Naive thymus-derived CD8-positive, alpha-beta T cell (primary cell): ENCODE measurements at regions not wholly inside any gene's neighbourhood (a gene's known extent, or its start where the extent isn't known, plus 50 kb on each side); places are given as distances from the start of the nearest gene placed in this dataset.
"Not testable (repeated sequence)": the region's sequence is repeated elsewhere in the genome, so short reads cannot be mapped to it uniquely, and the experiment has no call there.

Experiments
- ATAC-seq, 2 donors: fragments of 150-1000 bp; cut with Tn5 transposase in 1 of 2; sonication (Bioruptor Pico), chemical (Tn5 transposase) in 1 of 2; 1 replicate in 1 of 2; 2 replicates in 1 of 2; pipeline ENCODE4 v1.10.0; 2021; ENCODE audit warnings: mild to moderate bottlenecking in 2 of 2, moderate library complexity in 2 of 2
- POLR2A ChIA-PET: fragments of 350-600 bp; sonication (Branson Sonifier 250); formaldehyde crosslinking; loops from one replicate; lab custom pipeline; 2021; ENCODE audit warnings: antibody characterized with exemption; lab: Charles Lee
- DNase-seq, 10 donors: peaks; one replicate each; pipeline versions ENCODE4 v3.0.0 to v3.0.0-alpha.2; 2020 to 2022
- H3K27ac Mint-ChIP-seq, 10 donors: one replicate each; pipeline ENCODE4 v1.8.0; 2020 to 2022; ENCODE audit warnings: mild to moderate bottlenecking in 10 of 10, mixed read lengths in 10 of 10, moderate library complexity in 4 of 10, inconsistent platforms in 1 of 10
- H3K27me3 Mint-ChIP-seq, 5 donors: one replicate each; pipeline ENCODE4 v1.8.0; 2021 to 2022; ENCODE audit warnings: mixed read lengths in 5 of 5
- H3K36me3 Mint-ChIP-seq, 3 donors: one replicate each; pipeline ENCODE4 v1.8.0; 2020 to 2022; ENCODE audit warnings: mixed read lengths in 3 of 3, mild to moderate bottlenecking in 2 of 3, inconsistent platforms in 1 of 3
- H3K4me1 Mint-ChIP-seq, 4 donors: one replicate each; pipeline ENCODE4 v1.8.0; 2021 to 2022; ENCODE audit warnings: mixed read lengths in 4 of 4
- H3K4me3 Mint-ChIP-seq, 10 donors: one replicate each; pipeline ENCODE4 v1.8.0; 2020 to 2022; ENCODE audit warnings: mild to moderate bottlenecking in 10 of 10, mixed read lengths in 10 of 10, moderate library complexity in 6 of 10, inconsistent platforms in 1 of 10
- H3K9me3 Mint-ChIP-seq, 9 donors: one replicate each; pipeline ENCODE4 v1.8.0; 2020 to 2022; ENCODE audit warnings: mixed read lengths in 9 of 9, mild to moderate bottlenecking in 3 of 9, inconsistent platforms in 1 of 9, moderate library complexity in 1 of 9

GRCh38 chr11:110514967-110515366, 85.2 kb downstream of the FDX1 start:
- Mint-ChIP-seq H3K4me3 (no peak overlapping the region), H3K27ac (no peak overlapping the region), H3K27me3 (peaks cover 2 to 25% (median 3%) of the 10 kb centered on the region in 5 donors), H3K36me3 (peaks cover 0 to 6% (median 0%) of the 10 kb centered on the region in 3 donors), H3K9me3 (peaks cover 0 to 22% (median 6%) of the 10 kb centered on the region in 9 donors), H3K4me1 (no peaks in the 10 kb centered on the region)
- POLR2A ChIA-PET, result no interaction called here
- no peak for DNase-seq
- no peak for ATAC-seq

DNA sequence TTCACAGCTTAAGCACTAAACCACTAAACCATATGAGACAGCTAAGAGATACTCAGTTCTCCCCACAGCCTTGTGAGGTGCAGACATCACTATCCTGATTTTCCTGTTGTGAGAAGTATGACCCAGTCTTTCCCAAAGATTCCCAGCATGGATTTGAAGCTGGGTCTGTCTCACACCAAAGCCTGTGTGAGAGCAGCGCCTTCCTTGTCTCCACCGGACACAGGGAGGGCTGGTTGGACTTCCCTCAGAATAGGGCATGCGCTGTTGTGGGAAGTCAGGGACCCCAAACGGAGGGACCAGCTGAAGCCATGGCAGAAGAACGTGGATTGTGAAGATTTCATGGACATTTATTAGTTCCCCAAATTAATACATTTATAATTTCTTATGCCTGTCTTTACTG, 87.6 kb downstream of the FDX1 start:
- Mint-ChIP-seq H3K27me3 (peaks cover 0 to 17% (median 3%) of the 10 kb centered on the region in 5 donors), H3K9me3 (peaks cover 0 to 22% (median 6%) of the 10 kb centered on the region in 9 donors)
- ATAC-seq, H3K27ac Mint-ChIP-seq, H3K4me1 Mint-ChIP-seq, DNase-seq, POLR2A ChIA-PET, H3K4me3 Mint-ChIP-seq, H3K36me3 Mint-ChIP-seq: not testable (repeated sequence)

DNA sequence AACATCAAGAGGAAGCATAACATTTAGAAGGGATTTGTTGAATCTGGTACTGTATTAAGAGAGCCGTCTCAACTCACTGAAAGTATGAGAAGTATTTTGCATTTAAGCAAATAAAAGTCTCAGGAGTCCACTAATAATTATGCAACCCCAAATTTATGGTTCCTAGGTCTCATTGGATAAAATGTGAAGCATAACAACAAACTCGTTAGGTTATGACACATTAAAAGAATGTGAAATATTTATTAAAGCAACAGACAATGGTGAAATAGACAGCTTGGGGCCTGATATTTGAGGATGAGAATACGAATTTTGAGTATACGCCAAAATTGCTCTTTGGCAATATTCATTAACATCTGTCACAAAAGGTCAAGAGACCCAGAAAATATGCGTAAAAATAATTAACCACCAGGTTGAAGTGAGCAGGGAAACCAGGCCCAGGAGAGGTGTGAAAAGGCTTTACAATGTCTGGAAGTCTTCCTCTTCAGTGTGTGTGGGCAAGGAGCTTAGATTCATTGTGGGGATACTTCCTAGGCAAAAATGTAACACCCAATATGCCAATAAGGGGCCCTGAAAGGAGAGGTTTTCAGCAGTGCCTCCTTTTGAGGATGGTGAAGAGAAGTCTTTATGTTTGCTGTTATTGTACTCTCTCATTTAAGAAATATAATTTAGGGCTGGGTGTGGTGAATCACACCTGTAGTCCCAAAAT, 89.2 kb downstream of the FDX1 start:
- Mint-ChIP-seq H3K27me3 (peaks cover 0 to 10% (median 2%) of the 10 kb centered on the region in 5 donors), H3K27ac (no peak overlapping the region), H3K4me1 (peaks cover 0 to 19% (median 4%) of the 10 kb centered on the region in 4 donors), H3K9me3 (peaks cover 0 to 22% (median 7%) of the 10 kb centered on the region in 9 donors), H3K4me3 (no peak overlapping the region), H3K36me3 (peaks cover 0 to 6% (median 0%) of the 10 kb centered on the region in 3 donors)
- ATAC-seq (no peak), DNase-seq (no peak)
- POLR2A ChIA-PET, result no interaction called here

- peaks cover 0 to 19% (median 4%) of the 10 kb centered on the region in 4 donors for H3K4me1 Mint-ChIP-seq
These were observed 90.0 kb downstream of the FDX1 start for GRCh38 chr11:110519796-110520195.

GRCh38 chr11:110522471-110522870, 92.7 kb downstream of the FDX1 start:
- peak overlapping the region in 2 of 10 donors; percentile 33 to 48 for H3K4me3 Mint-ChIP-seq

More at GRCh38 chr11:110519796-110520195, 90.0 kb downstream of the FDX1 start:
- H3K4me3 Mint-ChIP-seq, result no peak overlapping the region
- DNase-seq, result no peak
- POLR2A ChIA-PET, result no interaction called here
- H3K27ac Mint-ChIP-seq, result no peak overlapping the region
- H3K27me3 Mint-ChIP-seq, result peaks cover 0 to 8% (median 2%) of the 10 kb centered on the region in 5 donors
- H3K9me3 Mint-ChIP-seq, result peaks cover 0 to 22% (median 7%) of the 10 kb centered on the region in 9 donors
- H3K36me3 Mint-ChIP-seq, result peaks cover 0 to 6% (median 0%) of the 10 kb centered on the region in 3 donors
- no peak for ATAC-seq

GRCh38 chr11:110524238-110524637, 94.5 kb downstream of the FDX1 start:
- ATAC-seq, result no peak
- peaks cover 0 to 12% (median 0%) of the 10 kb centered on the region in 3 donors for H3K36me3 Mint-ChIP-seq
- peaks cover 0 to 24% (median 6%) of the 10 kb centered on the region in 4 donors for H3K4me1 Mint-ChIP-seq
- POLR2A ChIA-PET, result no interaction called here
- no peak overlapping the region for H3K27ac Mint-ChIP-seq
- peaks cover 0 to 14% (median 0%) of the 10 kb centered on the region in 5 donors for H3K27me3 Mint-ChIP-seq
- H3K9me3 Mint-ChIP-seq, result peaks cover 0 to 24% (median 9%) of the 10 kb centered on the region in 9 donors
- peak overlapping the region in 1 of 10 donors; percentile 3 for H3K4me3 Mint-ChIP-seq
- DNase-seq, result no peak

More at GRCh38 chr11:110522471-110522870, 92.7 kb downstream of the FDX1 start:
- no peak for ATAC-seq
- Mint-ChIP-seq H3K4me1 (peaks cover 0 to 22% (median 6%) of the 10 kb centered on the region in 4 donors), H3K36me3 (peaks cover 0 to 6% (median 0%) of the 10 kb centered on the region in 3 donors), H3K9me3 (peaks cover 2 to 21% (median 7%) of the 10 kb centered on the region in 9 donors), H3K27me3 (peaks cover 0 to 3% (median 0%) of the 10 kb centered on the region in 5 donors), H3K27ac (peak overlapping the region in 3 of 10 donors; percentile 5 to 72 (median 44))
- POLR2A ChIA-PET, result no interaction called here
- DNase-seq, result no peak

DNA sequence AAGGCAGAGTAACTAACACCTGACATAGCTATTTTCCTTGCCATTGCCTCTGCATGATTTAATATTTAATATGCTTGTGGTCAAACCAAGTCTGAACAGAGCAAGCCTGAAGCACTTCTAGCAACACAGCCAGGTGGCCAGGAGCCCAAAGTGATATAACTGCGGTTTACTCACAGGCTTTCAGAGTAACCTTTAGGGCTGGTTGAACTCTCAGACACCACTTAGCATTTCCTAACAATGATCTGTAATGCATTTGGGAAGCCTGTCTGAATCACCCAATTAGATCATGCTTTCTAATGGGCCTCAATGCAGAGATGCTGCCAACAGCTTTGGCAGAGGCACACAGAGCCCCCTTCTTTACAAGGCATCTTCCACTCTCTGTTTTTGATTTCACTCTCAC, 96.1 kb downstream of the FDX1 start:
- ATAC-seq (no peak), DNase-seq (no peak)
- Mint-ChIP-seq H3K4me1 (peaks cover 0 to 24% (median 6%) of the 10 kb centered on the region in 4 donors), H3K4me3 (peak overlapping the region in 1 of 10 donors; percentile 73), H3K36me3 (peaks cover 0 to 12% (median 0%) of the 10 kb centered on the region in 3 donors), H3K27ac (peak overlapping the region in 1 of 10 donors; percentile 78), H3K27me3 (peaks cover 0 to 14% (median 0%) of the 10 kb centered on the region in 5 donors), H3K9me3 (peaks cover 2 to 26% (median 9%) of the 10 kb centered on the region in 9 donors)
- POLR2A ChIA-PET, result no interaction called here

DNA sequence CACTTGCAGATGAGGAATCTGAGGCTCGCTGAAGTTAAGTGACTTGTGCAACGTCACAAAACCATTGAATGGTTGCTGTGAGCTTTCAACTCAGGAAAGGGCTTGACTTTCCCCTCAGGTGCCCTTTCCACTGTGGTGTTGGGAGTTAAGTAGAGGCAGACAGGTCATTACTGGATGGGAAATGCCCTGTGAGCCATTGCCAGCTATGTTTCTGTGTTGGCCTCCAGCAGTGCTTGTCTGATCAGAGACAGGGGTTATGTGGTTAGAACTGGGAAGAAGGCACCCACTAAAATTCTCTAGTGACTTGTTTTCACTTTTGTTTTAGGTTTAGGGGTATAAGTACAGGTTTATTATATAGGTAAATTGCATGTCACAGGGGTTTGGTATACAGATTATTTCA, 96.6 kb downstream of the FDX1 start:
- POLR2A ChIA-PET, result no interaction called here
- ATAC-seq (no peak), DNase-seq (no peak)
- Mint-ChIP-seq H3K4me3 (peak overlapping the region in 1 of 10 donors; percentile 73), H3K27ac (peak overlapping the region in 1 of 10 donors; percentile 78), H3K4me1 (peaks cover 0 to 24% (median 6%) of the 10 kb centered on the region in 4 donors), H3K36me3 (peaks cover 0 to 12% (median 0%) of the 10 kb centered on the region in 3 donors), H3K27me3 (peaks cover 0 to 14% (median 0%) of the 10 kb centered on the region in 5 donors), H3K9me3 (peaks cover 2 to 26% (median 9%) of the 10 kb centered on the region in 9 donors)
